Karpas-422 (cell line): ENCODE measurements at regions not wholly inside any gene's neighbourhood (a gene's known extent, or its start where the extent isn't known, plus 50 kb on each side); places are given as distances from the start of the nearest gene placed in this dataset.
"Not testable (repeated sequence)": the region's sequence is repeated elsewhere in the genome, so short reads cannot be mapped to it uniquely, and the experiment has no call there.

Experiments used
- DNase-seq: peaks from one replicate; pipeline ENCODE4 v3.0.0-alpha.2; 2015
- H2AFZ ChIP-seq: fragments of 200-600 bp; sonication (generic); 2 replicates; pipeline ENCODE4 v1.6.1; 2014; ENCODE audit warnings: antibody characterized with exemption, low read length, mixed read lengths
- H3K27ac ChIP-seq: fragments of 200-600 bp; sonication (generic); 2 replicates; pipeline ENCODE4 v1.5.1; 2014; ENCODE audit warnings: mild to moderate bottlenecking, low read length, moderate library complexity
- H3K27me3 ChIP-seq: fragments of 200-600 bp; sonication (generic); 2 replicates; pipeline ENCODE4 v1.6.1; 2014; ENCODE audit warnings: low read length, mixed read lengths
- H3K36me3 ChIP-seq: fragments of 200-600 bp; sonication (generic); 2 replicates; pipeline ENCODE4 v1.6.1; 2014; ENCODE audit warnings: low read length, mixed read lengths; ENCODE audit not compliant: insufficient read depth
- H3K4me1 ChIP-seq: fragments of 200-600 bp; sonication (generic); 2 replicates; pipeline ENCODE4 v1.6.1; 2014; ENCODE audit warnings: mild to moderate bottlenecking, low read length, mixed read lengths
- H3K4me2 ChIP-seq: fragments of 200-600 bp; sonication (generic); 2 replicates; pipeline ENCODE4 v1.6.1; 2014; ENCODE audit warnings: low read length, low read depth, mild to moderate bottlenecking; ENCODE audit not compliant: poor library complexity, severe bottlenecking
- H3K4me3 ChIP-seq: fragments of 200-600 bp; sonication (generic); 2 replicates; pipeline ENCODE4 v1.5.1; 2014; ENCODE audit warnings: mild to moderate bottlenecking, antibody characterized with exemption, low read length, mixed read lengths
- H3K79me2 ChIP-seq: fragments of 200-600 bp; sonication (generic); 2 replicates; pipeline ENCODE4 v1.6.1; 2014; ENCODE audit warnings: mild to moderate bottlenecking, low read length, mixed read lengths
- H3K9ac ChIP-seq: fragments of 200-600 bp; sonication (generic); 2 replicates; pipeline ENCODE4 v1.6.0; 2014; ENCODE audit warnings: low read length
- H3K9me2 ChIP-seq: fragments of 200-600 bp; sonication (generic), shearing (Covaris generic); replicated peaks from 2 replicates; pipeline ENCODE4 v1.6.0; 2014; ENCODE audit warnings: mild to moderate bottlenecking, low read length, moderate library complexity; ENCODE audit not compliant: insufficient read depth
- H3K9me3 ChIP-seq: fragments of 300-700, 200-600 bp; sonication (generic); 2 replicates; pipeline ENCODE4 v1.6.1; 2014; ENCODE audit warnings: low read length, mixed read lengths
- H4K20me1 ChIP-seq: fragments of 200-600 bp; sonication (generic); 2 replicates; pipeline ENCODE4 v1.6.1; 2014; ENCODE audit warnings: mild to moderate bottlenecking, antibody characterized with exemption, low read length, low read depth; ENCODE audit not compliant: insufficient read depth

DNA sequence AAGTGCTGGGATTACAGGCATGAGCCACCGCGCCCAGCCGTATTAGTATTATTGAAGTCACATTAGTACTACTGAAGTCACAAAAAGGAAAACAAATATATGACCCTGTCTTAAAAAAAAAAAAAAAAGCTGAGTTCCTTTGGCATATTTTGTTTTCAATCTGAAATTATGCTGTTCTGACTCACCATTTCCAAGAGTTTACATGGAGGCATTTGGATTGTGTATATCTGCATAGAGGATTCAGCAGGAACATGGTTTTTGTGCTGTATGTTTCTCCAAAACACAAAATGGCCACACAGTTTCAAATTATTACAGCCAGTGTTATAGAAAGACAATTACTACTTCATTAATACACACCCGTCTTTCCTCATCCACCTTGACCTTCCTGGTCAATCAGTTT is 103.5 kb upstream of the TSC22D1 start:
- Histone ChIP-seq H2AFZ (no peak overlapping the region), H3K9me3 (no peaks in the 10 kb centered on the region), H3K9ac (no peak overlapping the region), H3K9me2 (no peaks in the 10 kb centered on the region), H3K36me3 (no peaks in the 10 kb centered on the region), H3K4me3 (no peak overlapping the region), H3K27ac (no peak overlapping the region), H4K20me1 (no peaks in the 10 kb centered on the region), H3K79me2 (no peaks in the 10 kb centered on the region), H3K27me3 (no peaks in the 10 kb centered on the region), H3K4me2 (no peak overlapping the region), H3K4me1 (no peaks in the 10 kb centered on the region)
- DNase-seq, result no peak

DNA sequence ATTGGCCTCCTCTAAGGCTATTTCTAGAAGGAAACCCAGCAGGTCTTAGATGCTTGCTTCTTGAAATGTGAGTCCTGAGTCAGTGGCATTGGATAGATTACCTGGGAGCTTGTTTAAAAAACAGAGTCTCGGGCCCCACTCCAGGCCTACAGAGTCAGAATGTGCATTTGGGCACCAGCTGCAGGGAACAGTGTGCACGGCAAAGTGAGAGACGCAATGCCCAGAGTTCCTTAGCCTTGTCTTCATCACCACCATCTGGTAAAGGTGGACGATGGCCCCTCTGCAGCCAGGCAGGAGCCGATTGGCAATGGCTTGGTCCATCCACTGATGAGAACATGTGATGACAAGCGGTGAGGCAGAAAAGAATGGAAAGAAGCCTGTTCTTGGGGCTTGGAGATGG is 102.1 kb upstream of the TSC22D1 start:
- DNase-seq, result no peak
- H3K9me2 ChIP-seq, result no peaks in the 10 kb centered on the region

DNA sequence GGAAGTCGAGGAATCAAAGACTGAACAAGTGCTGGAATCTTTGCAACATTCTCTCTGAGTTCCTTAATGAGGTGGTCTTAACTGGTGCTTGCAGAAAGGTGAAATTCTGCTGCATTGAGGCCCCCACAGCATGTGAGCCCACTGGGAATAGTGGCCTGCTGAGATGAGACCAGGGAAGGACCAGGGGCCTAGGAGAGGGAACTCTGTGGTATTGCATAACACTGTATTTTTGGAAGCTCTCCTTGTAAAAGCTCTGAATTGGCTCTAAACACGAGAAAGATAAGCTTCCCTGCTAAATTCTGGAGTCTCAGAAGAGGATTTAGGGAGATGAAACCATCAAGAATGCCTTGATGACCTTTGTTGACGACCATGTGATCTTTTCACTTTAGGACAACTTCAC is 100.4 kb upstream of the TSC22D1 start:
- H3K9ac ChIP-seq, result no peak overlapping the region
- no peaks in the 10 kb centered on the region for H3K9me3 ChIP-seq
- no peaks in the 10 kb centered on the region for H3K27me3 ChIP-seq
- no peaks in the 10 kb centered on the region for H3K9me2 ChIP-seq
- H3K36me3 ChIP-seq, result no peaks in the 10 kb centered on the region
- H2AFZ ChIP-seq, result no peak overlapping the region
- no peaks in the 10 kb centered on the region for H4K20me1 ChIP-seq
- no peaks in the 10 kb centered on the region for H3K79me2 ChIP-seq
- no peak for DNase-seq
- no peaks in the 10 kb centered on the region for H3K4me1 ChIP-seq
- H3K4me2 ChIP-seq, result no peak overlapping the region
- H3K27ac ChIP-seq, result no peak overlapping the region
- no peak overlapping the region for H3K4me3 ChIP-seq

More for the DNA sequence above, 102.1 kb upstream of the TSC22D1 start:
- Histone ChIP-seq H3K9ac (no peak overlapping the region), H3K27ac (no peak overlapping the region), H2AFZ (no peak overlapping the region), H4K20me1 (no peaks in the 10 kb centered on the region), H3K4me1 (no peaks in the 10 kb centered on the region), H3K4me2 (no peak overlapping the region), H3K79me2 (no peaks in the 10 kb centered on the region), H3K4me3 (no peak overlapping the region), H3K9me3 (no peaks in the 10 kb centered on the region), H3K36me3 (no peaks in the 10 kb centered on the region), H3K27me3 (no peaks in the 10 kb centered on the region)

DNA sequence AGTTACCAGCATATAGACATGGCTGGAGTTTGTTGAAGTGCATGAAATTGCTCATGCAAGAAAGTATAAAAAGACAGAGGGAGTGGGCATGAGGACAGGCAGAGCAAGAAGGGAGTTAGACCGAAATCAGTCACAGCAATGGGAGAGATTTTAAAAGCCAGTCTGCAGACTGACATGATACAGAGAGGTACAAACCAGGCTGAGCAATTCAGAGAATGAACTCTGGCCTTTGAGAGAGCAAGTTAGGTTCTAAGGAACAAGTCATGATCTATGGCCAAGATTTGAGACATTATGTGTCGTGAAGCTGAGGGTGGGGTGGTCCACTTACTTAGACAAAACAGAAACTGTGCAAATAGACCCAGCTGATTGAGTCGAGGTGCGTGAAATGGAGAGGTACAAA is 93.4 kb upstream of the TSC22D1 start:
- H3K9me3 ChIP-seq, result no peaks in the 10 kb centered on the region
- H3K27me3 ChIP-seq, result no peaks in the 10 kb centered on the region
- no peak overlapping the region for H3K9ac ChIP-seq
- H3K79me2 ChIP-seq, result no peaks in the 10 kb centered on the region
- no peak overlapping the region for H3K4me3 ChIP-seq
- DNase-seq, result no peak
- no peak overlapping the region for H3K4me2 ChIP-seq
- H3K27ac ChIP-seq, result no peak overlapping the region
- no peaks in the 10 kb centered on the region for H3K4me1 ChIP-seq
- H3K36me3 ChIP-seq, result no peaks in the 10 kb centered on the region
- no peaks in the 10 kb centered on the region for H3K9me2 ChIP-seq
- no peaks in the 10 kb centered on the region for H4K20me1 ChIP-seq
- no peak overlapping the region for H2AFZ ChIP-seq

DNA sequence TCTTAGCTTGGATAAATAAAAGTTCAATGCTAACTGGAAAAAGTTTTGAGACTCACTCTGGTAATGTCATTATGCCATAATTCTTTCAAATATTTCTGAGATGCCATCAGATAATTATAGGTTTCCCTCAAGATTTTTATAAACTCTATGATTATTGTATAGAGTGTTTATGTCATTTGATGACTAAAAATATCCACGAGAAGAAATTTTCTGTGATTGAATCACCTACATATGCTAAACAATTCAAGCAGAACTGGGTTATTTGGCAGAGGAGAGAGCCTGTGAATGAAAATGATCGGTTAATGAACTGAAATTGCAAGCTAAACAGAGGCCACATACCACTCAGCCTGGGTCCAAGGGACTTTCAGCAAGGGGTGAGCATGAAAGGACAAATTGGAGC is 92.6 kb upstream of the TSC22D1 start:
- Histone ChIP-seq H3K4me3 (no peak overlapping the region), H4K20me1 (no peaks in the 10 kb centered on the region), H3K27ac (no peak overlapping the region), H3K79me2 (no peaks in the 10 kb centered on the region), H3K27me3 (no peaks in the 10 kb centered on the region), H3K4me2 (no peak overlapping the region), H3K9me2 (no peaks in the 10 kb centered on the region), H3K9me3 (no peaks in the 10 kb centered on the region), H2AFZ (no peak overlapping the region), H3K9ac (no peak overlapping the region), H3K36me3 (no peaks in the 10 kb centered on the region), H3K4me1 (no peaks in the 10 kb centered on the region)
- DNase-seq, result peak; percentile 27

DNA sequence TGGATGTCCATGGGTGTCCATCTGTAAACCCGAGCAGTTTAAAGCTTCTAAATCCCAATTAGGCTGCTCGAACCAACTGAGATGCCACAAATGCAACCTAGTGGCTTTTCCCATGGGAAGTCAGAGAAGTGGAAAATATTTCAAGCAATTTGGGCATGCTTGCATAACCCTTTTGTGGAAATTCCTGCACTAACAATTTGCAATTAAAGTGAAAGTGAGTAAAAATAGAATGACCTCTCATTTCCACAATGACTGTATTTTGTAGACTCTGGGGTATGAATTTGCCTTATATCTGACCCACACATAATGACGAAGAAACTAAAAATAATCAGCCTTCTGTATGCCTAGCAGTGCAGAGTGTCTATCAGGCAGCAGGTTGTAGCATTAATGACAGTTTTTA is 91.8 kb upstream of the TSC22D1 start:
- Histone ChIP-seq H3K4me1 (no peaks in the 10 kb centered on the region), H3K27me3 (no peaks in the 10 kb centered on the region), H3K9me2 (no peaks in the 10 kb centered on the region), H3K4me3 (no peak overlapping the region), H3K9ac (no peak overlapping the region), H3K36me3 (no peaks in the 10 kb centered on the region), H3K4me2 (no peak overlapping the region), H4K20me1 (no peaks in the 10 kb centered on the region), H2AFZ (no peak overlapping the region), H3K79me2 (no peaks in the 10 kb centered on the region), H3K27ac (no peak overlapping the region), H3K9me3 (no peaks in the 10 kb centered on the region)
- no peak for DNase-seq

DNA sequence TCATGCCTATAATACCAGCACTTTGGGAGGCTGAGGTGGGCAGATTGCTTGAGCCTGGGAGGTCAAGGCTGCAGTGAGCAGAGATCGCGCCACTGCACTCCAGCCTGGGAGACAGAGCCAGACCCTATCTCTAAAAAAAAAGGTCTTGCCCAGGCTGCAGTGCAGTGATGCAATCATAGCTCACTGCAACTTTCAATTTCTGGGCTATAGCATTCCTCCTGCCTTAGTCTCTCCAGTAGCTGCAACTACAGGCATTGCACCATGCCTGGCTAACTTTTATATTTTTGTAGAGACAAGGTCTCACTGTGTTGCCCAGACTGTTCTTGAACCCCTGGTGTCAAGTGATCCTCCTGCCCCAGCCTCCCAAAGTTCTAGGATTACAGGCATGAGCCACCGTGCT is 90.4 kb upstream of the TSC22D1 start:
- H3K36me3 ChIP-seq, H3K27ac ChIP-seq, DNase-seq, H3K4me2 ChIP-seq, H3K9ac ChIP-seq, H3K27me3 ChIP-seq, H3K9me2 ChIP-seq, H3K9me3 ChIP-seq, H2AFZ ChIP-seq, H3K4me1 ChIP-seq, H3K79me2 ChIP-seq, H3K4me3 ChIP-seq, H4K20me1 ChIP-seq: not testable (repeated sequence)

DNA sequence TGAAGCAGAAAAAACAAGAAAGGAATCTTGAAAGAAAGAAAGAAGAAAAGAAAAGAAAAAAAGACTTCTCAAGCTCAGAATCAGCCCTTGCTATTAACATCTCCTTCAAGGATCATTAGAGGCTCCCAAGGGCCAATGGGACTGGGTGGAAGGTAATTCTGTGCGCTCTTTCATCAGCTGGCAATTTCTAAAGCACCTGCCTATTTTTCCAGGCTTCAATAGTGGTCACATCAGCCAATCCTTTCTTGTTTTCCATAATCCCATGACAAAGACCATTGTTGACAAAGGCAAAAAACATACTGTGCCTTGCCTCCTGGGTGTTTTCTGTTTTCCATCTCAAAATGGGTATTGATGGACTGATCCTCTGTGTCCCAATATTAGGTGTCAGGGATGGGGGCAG is 88.2 kb upstream of the TSC22D1 start:
- no peak overlapping the region for H3K4me3 ChIP-seq
- H3K9ac ChIP-seq, result no peak overlapping the region
- H3K9me2 ChIP-seq, result no peaks in the 10 kb centered on the region
- H3K36me3 ChIP-seq, result no peaks in the 10 kb centered on the region
- H3K9me3 ChIP-seq, result no peaks in the 10 kb centered on the region
- H3K4me1 ChIP-seq, result no peaks in the 10 kb centered on the region
- no peak overlapping the region for H3K27ac ChIP-seq
- no peaks in the 10 kb centered on the region for H4K20me1 ChIP-seq
- no peak overlapping the region for H3K4me2 ChIP-seq
- no peak for DNase-seq
- H2AFZ ChIP-seq, result no peak overlapping the region
- no peaks in the 10 kb centered on the region for H3K27me3 ChIP-seq
- no peaks in the 10 kb centered on the region for H3K79me2 ChIP-seq

DNA sequence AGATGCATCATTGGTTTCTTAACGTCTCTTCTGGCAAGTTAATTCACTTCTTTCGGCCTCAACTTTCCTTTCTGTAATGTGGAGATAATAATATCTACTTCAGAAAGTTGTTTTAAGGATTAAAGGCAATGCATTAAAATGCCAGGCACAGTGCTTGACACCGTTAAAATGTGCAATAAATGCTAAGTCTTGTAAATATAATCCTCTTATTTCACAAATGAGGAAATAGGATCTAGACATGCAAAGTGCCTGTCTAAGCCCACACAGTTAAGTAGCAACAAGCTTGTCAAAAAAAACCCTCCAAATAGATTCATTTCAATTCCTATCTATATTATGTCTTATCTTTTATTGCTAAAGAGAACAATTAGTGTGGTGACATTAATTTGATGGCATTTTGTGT is 86.4 kb upstream of the TSC22D1 start:
- H3K4me1 ChIP-seq, result no peaks in the 10 kb centered on the region
- H3K9me2 ChIP-seq, result no peaks in the 10 kb centered on the region
- no peak overlapping the region for H3K27ac ChIP-seq
- no peak overlapping the region for H2AFZ ChIP-seq
- H4K20me1 ChIP-seq, result no peaks in the 10 kb centered on the region
- no peaks in the 10 kb centered on the region for H3K36me3 ChIP-seq
- no peak overlapping the region for H3K4me3 ChIP-seq
- no peak overlapping the region for H3K9ac ChIP-seq
- no peaks in the 10 kb centered on the region for H3K27me3 ChIP-seq
- H3K9me3 ChIP-seq, result no peaks in the 10 kb centered on the region
- no peak overlapping the region for H3K4me2 ChIP-seq
- no peaks in the 10 kb centered on the region for H3K79me2 ChIP-seq
- DNase-seq, result no peak
